Astrocyte of the spinal cord (primary cell): ENCODE measurements at regions not wholly inside any gene's neighbourhood (a gene's known extent, or its start where the extent isn't known, plus 50 kb on each side); places are given as distances from the start of the nearest gene placed in this dataset.
"Not testable (repeated sequence)": the region's sequence is repeated elsewhere in the genome, so short reads cannot be mapped to it uniquely, and the experiment has no call there.

Source experiments
- DNase-seq: peaks from one replicate; pipeline ENCODE4 v3.0.0; 2011; ENCODE audit warnings: low read depth, low spot score
- H3K4me3 ChIP-seq: 2 replicates; pipeline ENCODE4 v1.5.1; 2011; ENCODE audit warnings: low read depth, mild to moderate bottlenecking, low read length, moderate library complexity
- in situ Hi-C: cut with HindIII; loops from 2 replicates; pipeline ENCODE4 v1.10.0; 2017; ENCODE audit warnings: low sequenced_read_pairs
- TF ChIP-seq, protein P1 (sequence below): IDR thresholded peaks from 2 replicates; pipeline ENCODE4 v1.5.1; 2012; ENCODE audit warnings: low read depth, mild to moderate bottlenecking, low read length, inconsistent platforms

DNA sequence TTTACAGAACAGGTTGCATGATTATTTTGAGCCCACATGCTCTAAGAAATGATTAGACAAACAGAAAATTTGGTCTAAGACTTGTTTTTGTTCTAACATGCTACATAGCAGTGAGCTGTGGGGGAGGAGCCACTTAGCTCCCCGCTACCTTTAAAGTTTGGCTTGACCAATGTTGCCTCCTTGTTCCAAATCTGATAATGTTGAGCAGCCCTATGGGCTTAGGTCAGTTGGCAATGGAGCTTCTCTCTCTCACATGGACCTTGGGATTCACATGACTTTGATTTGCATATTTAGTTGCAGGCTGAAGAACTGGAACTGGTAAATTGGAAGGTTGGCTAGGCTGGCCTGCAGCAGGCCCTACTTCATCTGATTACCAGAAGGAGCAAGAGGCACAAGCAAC lies 116.4 kb downstream of the EBLN2 start:
- TF ChIP-seq, protein P1, sequence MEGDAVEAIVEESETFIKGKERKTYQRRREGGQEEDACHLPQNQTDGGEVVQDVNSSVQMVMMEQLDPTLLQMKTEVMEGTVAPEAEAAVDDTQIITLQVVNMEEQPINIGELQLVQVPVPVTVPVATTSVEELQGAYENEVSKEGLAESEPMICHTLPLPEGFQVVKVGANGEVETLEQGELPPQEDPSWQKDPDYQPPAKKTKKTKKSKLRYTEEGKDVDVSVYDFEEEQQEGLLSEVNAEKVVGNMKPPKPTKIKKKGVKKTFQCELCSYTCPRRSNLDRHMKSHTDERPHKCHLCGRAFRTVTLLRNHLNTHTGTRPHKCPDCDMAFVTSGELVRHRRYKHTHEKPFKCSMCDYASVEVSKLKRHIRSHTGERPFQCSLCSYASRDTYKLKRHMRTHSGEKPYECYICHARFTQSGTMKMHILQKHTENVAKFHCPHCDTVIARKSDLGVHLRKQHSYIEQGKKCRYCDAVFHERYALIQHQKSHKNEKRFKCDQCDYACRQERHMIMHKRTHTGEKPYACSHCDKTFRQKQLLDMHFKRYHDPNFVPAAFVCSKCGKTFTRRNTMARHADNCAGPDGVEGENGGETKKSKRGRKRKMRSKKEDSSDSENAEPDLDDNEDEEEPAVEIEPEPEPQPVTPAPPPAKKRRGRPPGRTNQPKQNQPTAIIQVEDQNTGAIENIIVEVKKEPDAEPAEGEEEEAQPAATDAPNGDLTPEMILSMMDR = no peak
- DNase-seq = no peak
- in situ Hi-C loops = no loop called here
- H3K4me3 ChIP-seq = no peak overlapping the region

DNA sequence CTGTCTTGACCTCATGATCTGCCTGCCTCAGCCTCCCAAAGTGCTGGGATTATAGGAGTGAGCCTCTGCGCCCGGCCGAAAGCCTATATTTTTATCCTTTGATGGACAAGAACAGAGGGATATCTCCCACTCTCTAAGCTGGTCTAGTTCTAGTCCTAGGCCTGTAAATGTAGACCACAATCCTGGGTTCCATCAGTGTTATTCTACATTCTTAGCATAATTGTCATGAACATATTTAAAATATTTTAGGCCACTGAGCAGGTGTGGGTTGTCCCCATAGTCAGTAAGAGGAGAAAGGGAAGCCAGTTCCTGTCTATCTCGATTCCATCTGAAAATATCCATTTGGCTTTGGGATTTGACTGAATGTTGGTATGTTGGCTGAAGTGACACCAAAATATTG lies 118.1 kb downstream of the EBLN2 start:
- DNase-seq = no peak
- in situ Hi-C loops = no loop called here
- TF ChIP-seq, protein P1 = no peak
- H3K4me3 ChIP-seq = no peak overlapping the region

DNA sequence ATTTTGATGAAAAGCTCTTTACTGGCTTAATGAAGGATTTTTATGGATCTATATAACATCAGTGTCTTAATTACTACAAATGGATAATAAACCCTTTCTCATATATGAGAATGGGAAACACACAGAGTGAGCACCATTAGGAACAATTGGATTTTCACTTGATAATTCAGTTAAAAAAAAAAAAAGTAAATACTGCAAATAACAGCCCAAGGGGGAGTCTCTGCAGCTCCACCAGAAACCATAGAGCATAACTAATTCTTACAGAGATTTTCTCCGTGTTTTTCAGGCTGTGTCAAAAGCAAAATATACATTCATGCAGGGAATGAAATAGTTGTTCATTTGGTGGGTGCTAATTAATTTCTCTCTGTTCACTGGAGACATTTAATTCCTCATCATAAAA lies 125.3 kb downstream of the EBLN2 start:
- TF ChIP-seq, protein P1 = no peak
- in situ Hi-C loops = no loop called here
- DNase-seq = no peak
- H3K4me3 ChIP-seq = no peak overlapping the region

DNA sequence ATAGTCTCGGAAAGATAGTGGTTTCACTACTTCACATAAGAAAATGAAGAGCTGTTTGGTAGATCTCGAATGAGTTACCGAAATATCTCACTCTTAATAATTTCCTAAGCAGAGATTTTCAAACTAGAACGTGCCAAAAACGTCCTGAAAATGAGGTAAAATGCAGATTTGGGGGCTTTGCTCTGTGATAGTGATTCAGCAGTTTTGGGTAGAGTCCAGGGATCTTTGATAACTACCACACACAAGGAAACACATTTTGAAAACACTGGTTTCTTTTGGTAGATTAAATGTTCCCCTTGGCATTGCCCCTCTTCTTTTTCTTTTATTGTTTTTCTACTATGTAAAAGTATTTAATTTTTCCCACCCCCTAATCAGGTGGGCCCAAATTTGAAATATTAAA lies 125.9 kb downstream of the EBLN2 start:
- TF ChIP-seq, protein P1 = no peak
- DNase-seq = no peak
- no peak overlapping the region for H3K4me3 ChIP-seq
- in situ Hi-C loops = no loop called here

DNA sequence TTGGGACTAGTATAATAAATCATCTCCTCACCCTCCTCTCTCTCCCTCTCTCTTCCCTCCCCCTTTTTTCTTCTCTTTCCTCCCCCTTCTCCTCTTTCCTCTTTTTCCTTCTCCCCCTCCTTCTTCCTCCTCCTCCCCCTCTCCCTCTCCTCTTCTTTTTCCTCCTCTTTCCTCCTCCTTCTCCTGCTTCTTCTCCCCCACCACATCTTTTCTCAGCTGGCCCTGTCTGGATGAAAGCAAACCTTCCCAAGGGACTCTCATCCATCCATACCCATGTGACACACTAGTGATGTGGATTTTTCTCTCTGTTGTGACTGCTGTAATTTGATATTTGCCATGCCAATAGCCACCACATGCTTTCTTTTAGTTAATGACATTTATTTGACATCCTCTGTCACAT lies 127.2 kb downstream of the EBLN2 start:
- H3K4me3 ChIP-seq = no peak overlapping the region
- DNase-seq = no peak
- TF ChIP-seq, protein P1 = no peak
- in situ Hi-C loops = no loop called here

DNA sequence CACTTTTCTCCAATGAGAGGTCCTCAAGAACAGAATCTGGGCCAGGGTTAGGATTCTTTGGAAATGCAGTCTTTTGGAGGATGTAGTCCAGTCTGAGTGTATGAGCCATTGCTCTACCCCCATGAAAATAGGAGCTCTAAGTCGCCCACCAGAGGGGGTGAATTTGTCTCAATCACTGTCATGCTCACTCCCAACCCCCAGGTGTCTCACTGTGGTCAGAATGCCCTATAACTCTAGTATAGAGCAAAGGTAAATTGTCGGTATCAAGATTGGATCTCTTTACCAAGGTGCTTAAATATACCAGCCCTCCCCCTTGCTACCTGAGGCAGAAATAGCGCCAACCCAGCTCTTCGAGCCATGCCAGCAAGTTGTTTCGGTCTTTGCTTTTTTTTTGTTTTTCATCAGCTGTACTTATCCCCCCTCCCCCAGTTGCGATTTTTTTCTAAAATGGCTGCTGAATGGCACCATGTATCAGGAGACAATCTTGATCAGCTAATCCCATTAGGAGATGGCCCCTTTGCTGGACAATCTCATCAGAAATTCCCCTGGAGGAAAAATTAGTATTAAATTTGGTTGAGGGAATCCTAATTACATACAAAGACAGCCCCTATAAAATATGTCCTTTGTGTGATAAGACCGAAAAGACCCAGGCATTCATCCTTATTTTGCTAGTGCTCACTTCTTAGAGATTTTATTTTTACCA lies 130.7 kb downstream of the EBLN2 start:
- TF ChIP-seq, protein P1 = no peak
- in situ Hi-C loops = no loop called here
- DNase-seq = no peak

DNA sequence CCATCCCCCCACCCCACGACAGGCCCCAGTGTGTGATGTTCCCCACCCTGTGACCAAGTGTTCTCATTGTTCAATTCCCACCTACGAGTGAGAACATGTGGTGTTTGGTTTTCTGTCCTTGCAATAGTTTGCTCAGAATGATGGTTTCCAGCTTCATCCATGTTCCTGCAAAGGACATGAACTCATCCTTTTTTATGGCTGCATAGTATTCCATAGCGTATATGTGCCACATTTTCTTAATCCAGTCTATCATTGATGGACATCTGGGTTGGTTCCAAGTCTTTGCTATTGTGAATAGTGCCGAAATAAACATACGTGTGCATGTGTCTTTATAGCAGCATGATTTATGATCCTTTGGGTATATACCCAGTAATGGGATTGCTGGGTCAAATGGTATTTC lies 132.5 kb downstream of the EBLN2 start:
- DNase-seq, in situ Hi-C loops, H3K4me3 ChIP-seq: not testable (repeated sequence)

More for the DNA sequence above, 130.7 kb downstream of the EBLN2 start:
- H3K4me3 ChIP-seq = no peak overlapping the region
